ENCODE measurements at regions not wholly inside any gene's neighbourhood (a gene's known extent, or its start where the extent isn't known, plus 50 kb on each side); places are given as distances from the start of the nearest gene placed in this dataset.

GRCh38 chr4:179751669-179752068 lies 2309.4 kb upstream of the AGA start:
- no peak for DNase-seq

DNA sequence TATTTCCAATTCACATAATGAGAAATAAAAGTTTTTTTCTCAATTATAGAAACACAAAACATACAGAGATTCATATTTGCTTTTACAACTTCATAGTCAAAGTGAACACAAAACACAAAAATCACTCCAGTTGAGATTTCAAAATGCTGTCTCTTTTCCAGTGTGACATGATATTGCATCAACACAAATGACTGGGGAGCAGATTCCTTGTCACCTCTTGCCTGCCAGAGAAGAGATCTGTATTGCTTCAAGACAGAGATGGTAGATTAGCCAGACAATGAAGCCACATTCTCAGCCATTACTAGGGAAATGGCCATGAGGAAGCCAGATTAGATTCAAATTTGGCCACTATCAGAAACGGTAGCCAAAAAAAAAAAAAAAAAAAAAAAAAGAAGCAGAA lies 2313.1 kb upstream of the AGA start:
- no peak for DNase-seq

DNA sequence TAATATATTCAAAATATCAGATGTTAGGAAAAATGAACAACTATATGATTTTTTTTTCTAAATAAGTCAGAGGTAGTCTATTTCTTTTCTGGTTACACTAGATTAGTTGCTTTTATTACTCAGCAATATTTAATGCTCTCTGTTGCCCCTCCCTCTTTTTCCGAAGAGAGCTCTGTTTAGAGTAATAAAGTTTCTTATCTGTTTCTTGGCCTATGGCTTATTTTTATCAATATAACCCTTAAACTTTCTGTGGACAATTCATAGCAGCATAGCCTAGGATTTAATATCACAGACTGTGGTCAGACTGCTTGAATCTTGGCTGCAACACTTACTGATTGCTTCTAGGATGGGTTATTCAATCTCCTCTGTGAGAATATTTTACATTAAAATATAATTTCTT lies 2315.4 kb upstream of the AGA start:
- DNase-seq = no peak

DNA sequence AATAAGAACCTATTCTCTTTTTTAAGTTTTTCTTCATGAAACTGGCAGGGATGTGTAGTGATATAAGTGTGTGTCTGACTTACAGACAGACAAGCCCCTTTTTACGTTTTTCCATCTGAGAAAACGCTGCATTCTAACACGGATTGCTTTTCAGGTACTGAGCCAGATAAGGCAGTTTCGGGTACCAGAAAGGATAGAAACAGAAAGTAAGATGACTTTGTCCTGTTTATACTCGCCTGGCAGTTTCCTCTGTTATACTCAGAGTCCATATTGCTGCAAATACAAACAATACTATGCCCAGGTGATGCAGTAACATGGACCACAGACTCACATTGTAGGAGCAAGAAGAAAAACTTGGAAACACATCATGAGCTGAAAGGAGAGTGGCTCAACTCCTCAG lies 2320.6 kb upstream of the AGA start:
- no peak for DNase-seq

GRCh38 chr4:179766938-179767337 lies 2324.7 kb upstream of the AGA start:
- DNase-seq = no peak

- DNase-seq = no peak
These were observed 2326.8 kb upstream of the AGA start for GRCh38 chr4:179768996-179769395.

DNA sequence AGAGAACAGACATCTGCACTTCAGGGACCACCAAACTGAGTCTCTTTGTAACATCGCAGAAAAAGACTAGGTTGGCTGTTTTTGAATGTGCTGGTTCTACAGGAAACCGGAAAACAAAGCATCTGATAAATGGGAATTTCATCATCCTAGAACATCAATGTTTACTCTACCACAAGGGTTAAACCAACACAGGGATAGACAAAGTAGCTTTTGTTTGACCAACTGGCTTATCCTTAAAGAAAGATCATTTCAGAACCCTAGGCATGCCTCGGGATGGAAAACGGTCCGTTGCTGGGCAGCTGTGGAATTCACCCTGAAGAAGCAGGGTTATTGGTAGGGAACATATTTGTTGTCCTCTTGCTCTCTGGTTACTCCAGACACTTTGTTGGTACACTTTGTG lies 2355.5 kb upstream of the AGA start:
- DNase-seq = no peak

- DNase-seq = no peak
These were observed 2361.6 kb upstream of the AGA start for GRCh38 chr4:179803857-179804256.

DNA sequence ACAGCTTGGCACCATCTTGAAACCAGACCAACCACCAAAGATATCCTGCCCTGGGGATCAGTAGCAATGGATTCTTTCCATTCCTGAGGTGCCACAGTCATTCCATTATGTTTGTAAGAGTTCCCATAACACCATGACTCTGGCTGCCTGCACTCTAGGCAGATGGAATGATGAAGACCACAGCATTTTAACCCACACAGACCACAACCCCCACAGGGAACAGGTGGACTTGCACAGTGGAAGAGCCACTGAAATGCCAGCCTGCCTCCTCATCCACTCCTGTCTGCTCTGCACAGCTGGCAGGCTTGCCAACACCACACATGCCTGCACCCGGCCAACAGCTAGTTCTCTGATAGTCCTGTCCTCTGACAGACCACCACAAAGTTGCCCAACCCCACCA lies 2362.2 kb upstream of the AGA start:
- DNase-seq = no peak

- no peak for DNase-seq
These were observed 2375.1 kb upstream of the AGA start for GRCh38 chr4:179817317-179817716.

- no peak for DNase-seq
These were observed 2381.1 kb upstream of the AGA start for GRCh38 chr4:179823342-179823741.

DNA sequence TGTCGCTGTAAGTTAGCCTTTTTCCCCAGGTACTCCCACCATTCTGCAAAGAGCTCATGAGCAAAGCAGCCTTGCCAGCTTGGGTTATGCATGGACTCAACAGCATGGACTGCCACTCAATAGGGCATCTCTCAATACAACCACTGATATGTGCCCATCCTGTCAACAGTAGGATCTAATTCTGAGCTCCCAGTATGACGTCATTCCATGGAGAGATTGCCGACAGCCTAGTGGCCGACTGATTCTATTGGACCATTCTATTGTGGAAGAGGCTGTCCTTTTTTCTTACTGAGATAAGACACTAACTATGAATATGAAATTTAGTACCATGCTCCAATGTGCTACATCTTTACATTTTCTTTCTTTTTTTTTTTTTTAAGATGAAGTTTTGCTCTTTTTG lies 2389.0 kb upstream of the AGA start:
- DNase-seq = no peak

DNA sequence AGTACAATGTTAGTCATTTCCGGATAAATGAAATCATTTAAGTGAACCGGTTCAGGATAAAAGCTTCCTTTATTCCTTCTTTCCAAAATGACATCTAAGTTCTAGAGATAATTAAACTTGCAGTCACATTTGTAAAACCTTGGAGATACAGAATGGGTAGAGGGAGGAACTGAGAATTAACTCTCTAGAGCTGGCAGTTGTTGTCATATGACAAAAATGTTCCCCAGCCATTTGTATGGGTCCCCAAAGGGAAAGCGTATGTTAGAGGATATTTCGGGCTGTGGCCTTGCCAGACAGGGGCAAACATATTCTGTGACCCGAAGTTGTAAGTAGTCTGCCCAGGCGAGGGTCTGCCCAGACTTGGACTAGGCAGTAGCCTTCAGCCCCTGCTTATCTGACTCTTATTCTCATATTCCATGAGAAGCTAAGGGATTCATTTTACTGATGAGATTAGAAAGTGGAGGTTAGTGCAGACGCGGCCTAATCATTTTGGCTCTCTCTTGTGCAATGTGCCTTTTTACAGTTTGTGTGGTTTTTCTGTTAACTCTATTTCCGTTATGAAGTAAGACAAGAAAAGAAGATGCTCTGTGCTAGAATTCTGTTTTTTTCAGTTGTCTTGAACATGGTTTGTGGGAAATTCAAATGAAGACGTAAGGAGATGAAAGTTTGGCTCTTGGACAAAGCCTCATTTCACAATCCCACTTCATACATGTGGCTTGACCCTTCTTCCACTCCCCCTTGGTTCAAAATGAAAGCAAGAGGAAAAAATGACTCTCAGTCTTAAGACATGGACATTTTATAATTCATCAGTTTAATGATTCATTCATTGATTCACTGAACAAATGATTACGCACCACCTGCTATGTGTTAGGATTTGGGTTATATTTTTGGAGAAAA lies 2394.2 kb upstream of the AGA start:
- DNase-seq = no peak

GRCh38 chr4:179843370-179843769 lies 2399.8 kb upstream of the TENM3 start:
- no peak for DNase-seq

GRCh38 chr4:179855469-179855868 lies 2387.7 kb upstream of the TENM3 start:
- DNase-seq = no peak

DNA sequence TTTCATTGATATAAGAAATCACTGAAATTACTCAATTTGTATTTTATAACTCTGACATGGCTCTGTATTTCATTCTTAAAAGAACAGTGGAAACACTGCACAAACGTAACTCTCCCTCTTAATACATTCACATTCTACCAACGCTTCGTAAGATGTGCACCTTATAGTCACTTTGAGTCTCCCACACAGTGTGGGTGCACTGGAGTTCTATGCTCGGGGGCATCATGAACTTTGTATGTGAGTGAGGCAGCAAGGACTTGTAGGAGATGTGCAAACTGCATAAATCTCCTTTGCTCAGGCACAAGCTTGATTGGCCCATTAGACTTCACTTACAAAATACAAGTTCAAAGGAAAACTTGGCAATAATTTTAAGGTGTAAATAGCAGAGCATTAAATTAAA lies 2385.0 kb upstream of the TENM3 start:
- DNase-seq = no peak

DNA sequence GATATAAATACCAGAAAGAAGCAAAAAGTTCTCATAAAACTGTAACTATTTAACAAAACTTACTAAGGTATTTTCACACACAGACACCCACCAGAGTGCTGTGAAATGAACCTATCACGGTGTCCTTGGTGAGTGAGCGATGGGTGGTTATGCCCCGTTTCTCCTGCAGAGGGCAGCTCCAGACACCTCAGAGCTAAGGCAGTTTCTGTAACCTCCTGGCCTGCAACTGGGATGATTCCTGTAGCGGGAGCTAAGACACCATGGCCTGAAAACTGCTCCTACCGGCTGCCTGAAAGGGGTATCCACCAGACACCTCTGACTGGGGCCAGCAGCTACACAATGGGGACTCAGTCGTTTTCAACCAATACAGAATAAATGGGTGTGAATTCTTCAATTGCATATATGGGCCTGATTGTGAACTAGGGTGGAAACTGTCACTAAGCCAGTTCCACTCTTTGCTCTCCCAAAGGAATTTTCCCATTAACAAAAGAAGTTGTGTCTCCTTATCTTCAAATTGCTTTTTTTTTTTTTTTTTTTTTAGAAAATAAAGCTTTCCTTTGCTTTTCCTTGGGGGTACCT lies 2375.8 kb upstream of the TENM3 start:
- DNase-seq = peak in 1 of 2 donors; percentile 13

- DNase-seq = no peak
These were observed 2371.5 kb upstream of the TENM3 start for GRCh38 chr4:179871726-179872125.

DNA sequence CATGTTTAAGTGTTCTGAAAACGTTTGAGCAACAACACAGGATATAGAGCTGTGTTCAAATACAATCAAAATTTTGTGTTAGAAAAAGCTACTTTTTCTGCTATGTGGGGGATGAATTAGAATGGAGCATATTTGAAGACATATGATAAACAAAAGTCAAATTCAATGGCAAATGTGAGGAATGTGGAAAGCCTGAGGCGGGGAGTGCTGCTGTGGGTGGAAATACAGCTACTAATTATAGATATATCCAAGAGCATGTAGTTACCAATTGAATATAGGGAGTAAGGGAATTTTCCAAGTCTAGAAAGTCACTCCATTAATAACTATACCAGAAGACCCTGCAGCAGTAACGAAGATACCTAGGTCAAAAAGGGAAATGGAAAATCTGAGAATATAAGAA lies 2370.4 kb upstream of the TENM3 start:
- no peak for DNase-seq

DNA sequence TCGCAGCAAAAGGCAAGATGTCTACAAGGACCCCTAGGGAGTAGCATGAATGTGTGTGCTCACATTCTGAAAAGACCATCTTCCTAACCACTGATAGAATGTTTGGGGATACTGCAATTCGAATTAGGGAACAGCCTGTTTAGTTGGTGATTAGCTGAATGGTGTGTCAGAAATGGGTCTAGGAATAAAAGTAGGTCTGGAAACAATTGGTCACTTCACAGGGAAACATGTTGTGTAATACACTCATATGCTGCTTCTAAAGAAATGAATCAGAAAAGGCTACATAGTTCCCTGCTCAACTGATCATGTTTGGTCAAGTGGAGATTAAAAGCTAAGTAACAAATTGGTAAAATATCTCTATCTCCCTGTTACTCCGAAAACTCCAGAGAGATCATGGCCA lies 2362.4 kb upstream of the TENM3 start:
- DNase-seq = no peak

DNA sequence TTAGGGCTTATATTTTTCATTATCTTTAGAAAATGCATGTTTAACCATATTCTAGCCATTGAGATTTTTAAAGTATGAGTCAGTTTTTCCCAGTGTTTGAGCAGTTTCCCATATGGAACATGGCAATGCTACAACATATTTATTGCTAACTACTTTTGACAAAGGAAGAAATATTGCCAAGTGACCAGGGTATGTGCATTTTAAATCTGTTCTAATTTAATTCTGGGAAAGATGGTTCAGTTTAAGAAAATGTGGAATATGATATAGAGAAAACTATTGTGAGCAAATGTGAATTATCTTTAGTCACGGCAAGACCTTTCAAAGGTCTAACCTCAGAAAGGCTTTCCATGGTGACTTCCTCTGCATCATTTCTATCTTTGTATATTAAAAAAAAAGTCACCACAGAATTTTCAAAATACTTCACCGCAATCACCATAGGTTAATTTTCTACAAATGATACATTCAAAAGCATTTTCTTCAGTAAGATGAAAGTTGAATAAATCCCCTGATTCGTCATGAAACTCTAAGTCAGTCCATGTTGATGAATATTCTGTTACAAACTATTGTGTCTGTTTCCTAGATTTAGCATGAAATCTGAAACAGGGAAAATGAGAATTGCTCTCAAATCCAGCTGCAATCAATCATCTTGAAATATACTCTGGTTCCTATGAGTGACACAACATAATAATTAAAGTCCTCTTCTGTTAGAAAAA lies 2349.0 kb upstream of the TENM3 start:
- DNase-seq = no peak

GRCh38 chr4:179919587-179919986 lies 2323.6 kb upstream of the TENM3 start:
- DNase-seq = no peak

- no peak for DNase-seq
These were observed 2315.7 kb upstream of the TENM3 start for GRCh38 chr4:179927473-179927872.

- no peak for DNase-seq
These were observed 2301.3 kb upstream of the TENM3 start for GRCh38 chr4:179941911-179942310.

All from CD4-positive, alpha-beta T cell treated with Interleukin-4 for 1 hour (primary cell).